Hematopoietic multipotent progenitor cell treated with erythropoietin and hydrocortisone succinate and interleukin-3 and kit ligand, for 4 days (in vitro differentiated cells): ENCODE measurements at regions not wholly inside any gene's neighbourhood (a gene's known extent, or its start where the extent isn't known, plus 50 kb on each side); places are given as distances from the start of the nearest gene placed in this dataset.

Experiments used
- DNase-seq: peaks from one replicate; pipeline ENCODE4 v3.0.0-alpha.2; 2015

- DNase-seq: no peak
Measured at GRCh38 chr12:114952573-114953271, 268.7 kb upstream of the TBX3 start.

GRCh38 chr12:114949058-114949820 is 265.3 kb upstream of the TBX3 start:
- DNase-seq: no peak

GRCh38 chr12:114945351-114945750 is 261.4 kb upstream of the TBX3 start:
- DNase-seq: no peak

GRCh38 chr12:114944736-114945135 is 260.8 kb upstream of the TBX3 start:
- DNase-seq: no peak

GRCh38 chr12:114943601-114944000 is 259.6 kb upstream of the TBX3 start:
- DNase-seq: no peak

- DNase-seq: no peak
Measured at GRCh38 chr12:114938487-114939210, 254.7 kb upstream of the TBX3 start.

GRCh38 chr12:114936148-114937079 is 252.4 kb upstream of the TBX3 start:
- DNase-seq: no peak

- DNase-seq: peak; percentile 2
Measured at GRCh38 chr12:114935658-114936057, 251.7 kb upstream of the TBX3 start.

GRCh38 chr12:114933428-114934160 is 249.6 kb upstream of the TBX3 start:
- DNase-seq: no peak

GRCh38 chr12:114932806-114933205 is 248.8 kb upstream of the TBX3 start:
- no peak for DNase-seq

GRCh38 chr12:114931025-114931424 is 247.1 kb upstream of the TBX3 start:
- no peak for DNase-seq

GRCh38 chr12:114926341-114926740 is 242.4 kb upstream of the TBX3 start:
- DNase-seq: no peak

- no peak for DNase-seq
Measured at GRCh38 chr12:114924946-114925475, 241.0 kb upstream of the TBX3 start.

- DNase-seq: no peak
Measured at GRCh38 chr12:114921781-114922180, 237.8 kb upstream of the TBX3 start.

- DNase-seq: no peak
Measured at GRCh38 chr12:114920771-114921554, 237.0 kb upstream of the TBX3 start.

- DNase-seq: no peak
Measured at GRCh38 chr12:114919479-114919878, 235.5 kb upstream of the TBX3 start.

GRCh38 chr12:114918535-114919233 is 234.7 kb upstream of the TBX3 start:
- DNase-seq: no peak

- DNase-seq: no peak
Measured at GRCh38 chr12:114917953-114918352, 234.0 kb upstream of the TBX3 start.

GRCh38 chr12:114917307-114917706 is 233.3 kb upstream of the TBX3 start:
- DNase-seq: no peak

- no peak for DNase-seq
Measured at GRCh38 chr12:114916541-114916940, 232.6 kb upstream of the TBX3 start.
